SJCRH30 (cell line): ENCODE measurements at regions not wholly inside any gene's neighbourhood (a gene's known extent, or its start where the extent isn't known, plus 50 kb on each side); places are given as distances from the start of the nearest gene placed in this dataset.
"Not testable (repeated sequence)": the region's sequence is repeated elsewhere in the genome, so short reads cannot be mapped to it uniquely, and the experiment has no call there.

Experiments used
- DNase-seq, 2 experiments: peaks; one replicate each; pipeline ENCODE4 v3.0.0-alpha.2; 2015 to 2020
- H3K27ac ChIP-seq: fragments of 250-450 bp; sonication (Bioruptor Pico); 2 replicates; pipeline ENCODE4 v1.5.1; 2020; ENCODE audit warnings: mild to moderate bottlenecking, moderate library complexity
- H3K27me3 ChIP-seq: fragments of 250-450 bp; sonication (Bioruptor Pico); 2 replicates; pipeline ENCODE4 v1.5.1; 2020; ENCODE audit warnings: mild to moderate bottlenecking, moderate library complexity
- H3K36me3 ChIP-seq: fragments of 250-450 bp; sonication (Bioruptor Pico); 2 replicates; pipeline ENCODE4 v1.5.1; 2020; ENCODE audit warnings: mild to moderate bottlenecking, moderate library complexity
- H3K4me1 ChIP-seq: fragments of 250-450 bp; sonication (Bioruptor Pico); 2 replicates; pipeline ENCODE4 v1.5.1; 2020; ENCODE audit warnings: mild to moderate bottlenecking, moderate library complexity
- H3K4me3 ChIP-seq: fragments of 250-450 bp; sonication (Bioruptor Pico); 2 replicates; pipeline ENCODE4 v1.5.1; 2020; ENCODE audit warnings: mild to moderate bottlenecking, moderate library complexity
- H3K9me3 ChIP-seq: fragments of 250-450 bp; sonication (Bioruptor Pico); replicated peaks from 2 replicates; pipeline ENCODE4 v1.5.1; 2020; ENCODE audit warnings: mild to moderate bottlenecking, moderate library complexity

GRCh38 chrX:92430574-92430973 lies 651.4 kb downstream of the PCDH11X start:
- H3K9me3 ChIP-seq, DNase-seq, H3K4me3 ChIP-seq, H3K36me3 ChIP-seq, H3K27ac ChIP-seq, H3K4me1 ChIP-seq, H3K27me3 ChIP-seq: not testable (repeated sequence)

- not testable (repeated sequence) for H3K4me1 ChIP-seq, H3K27me3 ChIP-seq, H3K9me3 ChIP-seq, DNase-seq, H3K27ac ChIP-seq, H3K36me3 ChIP-seq, H3K4me3 ChIP-seq
Measured at GRCh38 chrX:92460539-92460938, 681.4 kb downstream of the PCDH11X start.

GRCh38 chrX:92480165-92480564 lies 701.0 kb downstream of the PCDH11X start:
- H3K4me1 ChIP-seq, H3K9me3 ChIP-seq, H3K27me3 ChIP-seq, H3K4me3 ChIP-seq, H3K27ac ChIP-seq, H3K36me3 ChIP-seq, DNase-seq: not testable (repeated sequence)

GRCh38 chrX:92485487-92485886 lies 706.3 kb downstream of the PCDH11X start:
- not testable (repeated sequence) for H3K9me3 ChIP-seq, DNase-seq, H3K4me1 ChIP-seq, H3K27ac ChIP-seq, H3K36me3 ChIP-seq, H3K27me3 ChIP-seq, H3K4me3 ChIP-seq

GRCh38 chrX:92515270-92515669 lies 736.1 kb downstream of the PCDH11X start:
- H3K4me1 ChIP-seq, H3K4me3 ChIP-seq, H3K36me3 ChIP-seq, H3K27ac ChIP-seq, DNase-seq, H3K9me3 ChIP-seq, H3K27me3 ChIP-seq: not testable (repeated sequence)

GRCh38 chrX:92528995-92529394 lies 749.8 kb downstream of the PCDH11X start:
- not testable (repeated sequence) for H3K27ac ChIP-seq, DNase-seq, H3K36me3 ChIP-seq, H3K4me1 ChIP-seq, H3K9me3 ChIP-seq, H3K4me3 ChIP-seq, H3K27me3 ChIP-seq

GRCh38 chrX:92540461-92540860 lies 761.3 kb downstream of the PCDH11X start:
- H3K36me3 ChIP-seq, H3K27me3 ChIP-seq, H3K27ac ChIP-seq, H3K4me1 ChIP-seq, DNase-seq, H3K9me3 ChIP-seq, H3K4me3 ChIP-seq: not testable (repeated sequence)

- not testable (repeated sequence) for DNase-seq, H3K27me3 ChIP-seq, H3K4me3 ChIP-seq, H3K9me3 ChIP-seq, H3K4me1 ChIP-seq, H3K36me3 ChIP-seq, H3K27ac ChIP-seq
Measured at GRCh38 chrX:92558323-92558722, 779.1 kb downstream of the PCDH11X start.

GRCh38 chrX:92558796-92559195 lies 779.6 kb downstream of the PCDH11X start:
- H3K9me3 ChIP-seq, H3K4me3 ChIP-seq, H3K27me3 ChIP-seq, H3K36me3 ChIP-seq, DNase-seq, H3K4me1 ChIP-seq, H3K27ac ChIP-seq: not testable (repeated sequence)

GRCh38 chrX:92560083-92560482 lies 780.9 kb downstream of the PCDH11X start:
- H3K27me3 ChIP-seq, H3K9me3 ChIP-seq, DNase-seq, H3K4me1 ChIP-seq, H3K4me3 ChIP-seq, H3K36me3 ChIP-seq, H3K27ac ChIP-seq: not testable (repeated sequence)

- H3K36me3 ChIP-seq, H3K27me3 ChIP-seq, H3K27ac ChIP-seq, H3K4me3 ChIP-seq, H3K4me1 ChIP-seq, H3K9me3 ChIP-seq, DNase-seq: not testable (repeated sequence)
Measured at GRCh38 chrX:92570217-92570616, 791.0 kb downstream of the PCDH11X start.

- H3K36me3 ChIP-seq, DNase-seq, H3K27me3 ChIP-seq, H3K27ac ChIP-seq, H3K4me3 ChIP-seq, H3K9me3 ChIP-seq, H3K4me1 ChIP-seq: not testable (repeated sequence)
Measured at GRCh38 chrX:92586643-92587042, 807.5 kb downstream of the PCDH11X start.

- H3K4me3 ChIP-seq, H3K27me3 ChIP-seq, H3K36me3 ChIP-seq, DNase-seq, H3K9me3 ChIP-seq, H3K27ac ChIP-seq, H3K4me1 ChIP-seq: not testable (repeated sequence)
Measured at GRCh38 chrX:92589676-92590075, 810.5 kb downstream of the PCDH11X start.

GRCh38 chrX:92590726-92591298 lies 811.6 kb downstream of the PCDH11X start:
- H3K27ac ChIP-seq, H3K27me3 ChIP-seq, DNase-seq, H3K9me3 ChIP-seq, H3K4me1 ChIP-seq, H3K36me3 ChIP-seq, H3K4me3 ChIP-seq: not testable (repeated sequence)

GRCh38 chrX:92611517-92611916 lies 832.3 kb downstream of the PCDH11X start:
- not testable (repeated sequence) for H3K9me3 ChIP-seq

GRCh38 chrX:92626699-92627098 lies 847.5 kb downstream of the PCDH11X start:
- H3K4me3 ChIP-seq = not testable (repeated sequence)

More at GRCh38 chrX:92611517-92611916, 832.3 kb downstream of the PCDH11X start:
- H3K36me3 ChIP-seq, DNase-seq, H3K27ac ChIP-seq, H3K4me1 ChIP-seq, H3K4me3 ChIP-seq, H3K27me3 ChIP-seq: not testable (repeated sequence)

GRCh38 chrX:92657593-92657992 lies 878.4 kb downstream of the PCDH11X start:
- not testable (repeated sequence) for H3K27me3 ChIP-seq, H3K9me3 ChIP-seq, H3K4me3 ChIP-seq

More at GRCh38 chrX:92626699-92627098, 847.5 kb downstream of the PCDH11X start:
- not testable (repeated sequence) for H3K27ac ChIP-seq, H3K9me3 ChIP-seq, H3K36me3 ChIP-seq, H3K27me3 ChIP-seq, H3K4me1 ChIP-seq, DNase-seq

More at GRCh38 chrX:92657593-92657992, 878.4 kb downstream of the PCDH11X start:
- not testable (repeated sequence) for H3K36me3 ChIP-seq, DNase-seq, H3K27ac ChIP-seq, H3K4me1 ChIP-seq
